UCSD-AML1 (cell line): ENCODE measurements at regions not wholly inside any gene's neighbourhood (a gene's known extent, or its start where the extent isn't known, plus 50 kb on each side); places are given as distances from the start of the nearest gene placed in this dataset.

Source experiments
- DNase-seq: peaks from one replicate; lab custom pipeline; 2025; ENCODE audit not compliant: unreplicated experiment; lab: John Stamatoyannopoulos, UW

GRCh38 chr1:201742476-201742875 is 86.5 kb upstream of the IPO9 start:
- DNase-seq: no peak

DNA sequence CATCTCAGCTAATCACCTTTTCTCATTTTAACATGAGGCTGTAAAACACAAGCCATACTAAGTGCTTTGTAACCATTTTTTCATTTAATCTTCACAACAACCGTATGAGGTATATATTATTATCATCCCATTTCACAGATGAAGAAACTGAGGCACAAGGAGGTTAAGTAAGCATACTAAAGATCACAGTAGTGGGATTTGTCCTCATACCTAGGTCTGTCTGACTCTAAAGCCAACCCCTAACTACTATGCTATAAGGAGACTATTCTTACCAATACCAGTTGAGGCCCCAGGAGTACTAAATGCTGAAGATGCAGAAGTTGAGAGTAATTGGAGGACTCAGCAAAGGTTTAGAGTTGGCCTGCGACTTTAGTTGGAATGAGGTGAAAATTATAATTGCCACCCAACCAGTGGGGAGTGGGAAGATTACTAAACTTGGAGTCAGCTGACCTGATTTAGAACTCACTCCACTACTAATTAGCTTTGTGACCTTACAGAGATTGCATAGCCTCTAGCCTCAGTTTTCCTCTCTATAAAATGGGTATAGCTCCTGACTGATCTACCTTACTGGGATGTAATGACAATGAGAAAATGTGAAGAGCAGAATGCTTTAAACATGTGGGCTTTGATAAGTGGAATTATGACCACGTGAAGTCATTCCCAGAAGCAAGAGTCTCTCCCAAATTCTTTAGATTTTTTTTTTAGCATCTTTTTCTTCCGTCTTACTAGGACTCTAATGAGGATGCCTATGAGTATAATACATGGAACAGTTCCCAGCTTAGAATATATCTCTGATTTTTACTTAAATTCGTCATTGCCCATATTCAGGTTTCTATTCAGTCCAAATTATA is 85.8 kb upstream of the IPO9 start:
- DNase-seq: no peak

DNA sequence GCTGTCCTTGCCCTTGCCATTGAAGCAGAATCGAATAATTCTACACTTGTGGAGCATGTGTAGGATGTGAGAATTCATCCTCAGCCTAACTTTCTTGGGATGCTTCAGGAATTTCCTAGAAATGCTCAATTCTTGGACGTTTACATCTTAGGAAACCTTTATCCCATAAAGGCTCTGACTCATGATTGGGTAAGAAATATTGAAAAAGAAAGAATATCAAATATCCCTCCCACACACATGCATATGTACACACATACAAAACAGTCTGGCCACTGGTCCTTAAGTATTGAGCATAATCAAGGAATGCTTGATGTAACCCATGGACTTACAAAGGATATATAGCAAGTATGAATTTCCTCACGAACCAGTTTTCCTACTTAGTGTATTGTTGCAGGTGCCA is 83.9 kb upstream of the IPO9 start:
- DNase-seq: no peak

GRCh38 chr1:201746156-201746555 is 82.8 kb upstream of the IPO9 start:
- DNase-seq: no peak

DNA sequence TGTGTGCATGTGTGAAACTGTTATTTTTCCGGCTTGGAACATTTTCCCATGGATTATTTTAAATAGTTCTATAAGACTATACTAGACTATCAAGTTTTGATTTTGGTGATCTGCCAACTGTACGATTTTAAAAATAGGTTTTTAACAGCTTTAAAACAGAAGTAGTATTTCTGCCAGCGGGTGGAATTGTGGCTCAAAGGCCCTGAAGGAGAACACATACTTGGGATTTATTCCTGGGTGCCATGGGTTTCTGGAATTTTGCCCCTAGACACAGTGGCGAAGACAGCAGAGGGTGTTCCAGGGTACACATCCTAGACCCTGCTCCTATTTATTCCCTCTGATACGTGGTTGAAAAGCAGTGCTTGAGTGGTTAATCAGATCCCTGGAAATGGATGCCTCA is 81.7 kb upstream of the IPO9 start:
- DNase-seq: no peak

DNA sequence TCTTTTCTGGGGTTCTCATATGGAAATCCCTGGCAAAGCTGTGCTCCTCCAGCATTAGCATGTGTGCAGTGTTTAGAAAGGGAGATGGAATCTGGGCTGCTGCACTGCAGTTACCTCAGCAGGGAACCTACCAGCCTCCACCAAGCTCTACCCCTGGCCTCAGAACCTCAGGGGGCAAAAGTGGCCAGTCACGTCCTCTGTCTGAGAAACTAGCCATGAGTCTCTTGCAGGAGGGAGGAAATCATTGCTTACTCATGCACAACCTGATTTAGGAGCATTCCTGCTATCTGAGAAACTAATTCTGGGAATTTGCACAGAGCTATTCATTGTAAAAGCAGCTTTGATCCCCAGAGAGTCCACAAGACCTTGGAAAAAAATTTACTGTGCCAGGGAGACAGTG is 80.6 kb upstream of the IPO9 start:
- no peak for DNase-seq

DNA sequence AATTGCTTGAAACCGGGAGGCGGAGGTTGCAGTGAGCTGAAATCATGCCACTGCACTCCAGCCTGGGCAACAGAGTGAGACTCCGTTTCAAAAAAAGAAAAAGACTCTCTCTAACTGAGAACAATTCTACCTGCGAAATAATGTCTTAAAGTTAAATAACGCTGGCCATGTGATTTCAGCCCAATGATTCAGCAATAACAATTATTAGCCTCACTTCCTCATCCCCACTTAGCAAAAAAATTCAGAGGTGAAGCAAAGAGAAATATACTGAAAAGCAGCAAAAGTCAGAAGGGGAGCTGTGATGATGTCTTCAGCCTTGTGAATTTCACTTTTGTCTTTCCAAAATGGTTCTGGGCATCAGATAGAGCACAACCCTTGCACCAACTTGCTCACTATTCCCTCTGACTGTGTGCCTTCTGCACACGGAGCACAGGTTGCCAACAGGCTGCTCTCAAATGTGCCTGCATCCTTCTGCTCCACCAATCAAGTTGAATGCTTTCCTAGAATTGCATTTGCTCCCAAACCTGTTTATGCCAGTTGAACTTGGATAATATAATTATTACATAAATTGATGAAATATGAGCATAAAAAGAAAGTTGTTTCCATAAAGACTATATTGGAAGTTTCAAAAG is 79.8 kb upstream of the IPO9 start:
- DNase-seq: no peak

- DNase-seq: no peak
These were observed 78.8 kb upstream of the IPO9 start for GRCh38 chr1:201750120-201750519.

GRCh38 chr1:201750934-201751333 is 78.0 kb upstream of the IPO9 start:
- DNase-seq: no peak

DNA sequence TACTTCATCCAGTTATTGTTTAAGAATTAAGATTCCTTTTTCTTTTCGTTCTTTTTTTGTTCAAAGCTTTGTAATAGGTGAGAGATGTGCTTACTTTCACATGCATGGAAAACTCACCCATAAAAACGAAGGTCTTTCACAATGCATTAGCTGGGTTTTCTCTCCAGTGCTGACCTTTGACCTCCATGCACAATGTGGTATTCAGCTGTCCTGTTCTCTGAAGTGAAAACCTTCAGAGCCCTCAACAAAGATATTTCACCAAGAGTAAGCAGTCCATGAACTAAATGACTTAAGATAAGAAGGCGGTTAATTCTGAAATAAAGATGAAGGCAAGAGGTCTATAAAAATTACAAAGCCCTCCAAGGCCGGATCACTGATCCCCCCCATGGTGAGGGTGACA is 77.1 kb upstream of the IPO9 start:
- no peak for DNase-seq

DNA sequence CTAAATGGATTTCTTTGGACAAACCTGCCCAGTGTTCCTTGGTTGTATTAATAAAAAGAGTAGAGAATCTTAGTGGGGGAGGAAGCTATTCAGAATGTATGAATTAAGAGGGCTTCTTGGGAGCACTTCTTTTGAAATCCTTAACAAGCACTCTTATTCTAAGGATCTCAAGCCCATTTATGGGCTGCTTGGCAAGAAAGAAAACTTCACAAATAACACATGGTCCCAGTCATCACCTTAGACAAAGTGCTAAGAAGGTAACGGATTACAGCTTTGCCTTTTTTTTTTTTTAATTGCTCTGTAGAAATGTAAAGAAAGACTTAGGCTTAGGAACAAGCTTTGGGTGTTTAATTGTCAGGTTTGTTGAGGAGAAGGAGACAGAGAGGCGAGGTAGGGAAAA is 76.6 kb upstream of the IPO9 start:
- DNase-seq: no peak

- no peak for DNase-seq
These were observed 75.5 kb upstream of the IPO9 start for GRCh38 chr1:201753492-201753891.

- DNase-seq: no peak
These were observed 74.6 kb upstream of the IPO9 start for GRCh38 chr1:201754353-201754752.

DNA sequence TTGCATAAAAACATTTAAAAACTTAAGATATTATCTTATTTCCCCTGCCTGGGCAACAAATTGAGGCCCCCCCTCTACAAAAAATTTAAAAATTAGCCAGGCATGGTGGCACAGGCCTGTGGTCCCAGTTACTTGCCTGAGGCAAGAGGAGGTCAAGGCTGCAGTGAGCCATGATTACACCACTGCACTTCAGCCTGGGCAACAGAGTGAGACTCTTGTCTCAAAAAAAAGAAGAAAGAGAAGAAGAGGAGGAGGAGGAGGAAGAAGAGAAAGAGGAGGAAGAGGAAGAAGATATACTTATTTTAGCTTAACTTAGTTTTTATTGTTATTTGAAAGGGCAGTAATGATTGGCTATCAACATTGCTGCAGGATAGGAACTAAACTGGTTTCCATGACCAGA is 73.8 kb upstream of the IPO9 start:
- no peak for DNase-seq

DNA sequence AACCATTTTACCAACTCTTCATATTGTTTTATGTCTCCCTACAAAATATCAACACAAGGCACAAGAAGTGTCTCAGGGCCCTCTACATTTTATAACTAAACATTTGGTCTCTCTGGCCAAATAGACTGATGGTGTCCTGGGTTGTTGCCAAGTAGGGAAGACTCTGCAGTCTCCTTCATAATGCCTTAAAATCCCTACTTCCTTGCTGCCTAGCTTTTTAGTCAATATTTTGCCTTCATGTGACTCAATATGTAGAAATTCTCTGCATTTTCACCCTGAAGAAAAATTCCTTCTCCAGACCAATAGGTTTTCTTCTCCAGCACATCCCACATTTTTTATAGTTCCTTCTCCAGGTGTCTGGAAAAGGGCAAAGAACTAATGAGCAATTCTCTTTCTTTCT is 72.6 kb upstream of the IPO9 start:
- DNase-seq: no peak

- DNase-seq: no peak
These were observed 70.4 kb upstream of the IPO9 start for GRCh38 chr1:201758499-201759050.

DNA sequence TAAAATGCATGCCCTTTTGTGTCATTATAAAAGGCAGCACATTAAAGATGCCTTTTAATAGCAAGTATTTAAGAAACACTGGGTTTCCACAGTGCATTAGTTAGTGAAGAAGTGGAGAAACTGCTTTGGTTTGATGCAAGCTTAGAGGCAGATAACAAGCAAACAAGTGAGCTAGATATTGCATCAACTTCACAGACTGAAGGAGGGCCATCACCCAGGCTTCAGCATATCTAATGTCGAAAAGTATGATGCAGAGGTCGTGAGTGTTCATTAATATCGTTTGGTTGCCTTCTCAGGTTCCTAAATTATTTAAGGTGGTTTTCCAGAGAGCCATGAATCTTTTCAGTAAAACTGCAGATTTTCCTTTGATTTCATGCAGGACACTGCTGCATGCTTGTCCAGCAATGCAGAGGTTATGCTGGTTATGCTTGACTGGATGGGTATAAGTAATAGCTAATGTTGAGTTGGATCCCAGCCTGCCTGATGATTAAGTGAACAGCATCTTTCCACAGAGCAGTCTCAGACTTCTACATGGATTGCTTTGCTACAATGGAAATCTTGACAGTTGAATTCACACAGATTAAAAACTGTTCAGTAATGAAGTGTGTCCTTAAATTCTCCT is 69.7 kb upstream of the IPO9 start:
- DNase-seq: no peak

GRCh38 chr1:201760516-201760915 is 68.4 kb upstream of the IPO9 start:
- no peak for DNase-seq

GRCh38 chr1:201761178-201761577 is 67.8 kb upstream of the IPO9 start:
- no peak for DNase-seq

GRCh38 chr1:201761871-201762270 is 67.1 kb upstream of the IPO9 start:
- DNase-seq: no peak

- no peak for DNase-seq
These were observed 66.6 kb upstream of the IPO9 start for GRCh38 chr1:201762381-201762780.
